ENCODE measurements at regions not wholly inside any gene's neighbourhood (a gene's known extent, or its start where the extent isn't known, plus 50 kb on each side); places are given as distances from the start of the nearest gene placed in this dataset.

DNA sequence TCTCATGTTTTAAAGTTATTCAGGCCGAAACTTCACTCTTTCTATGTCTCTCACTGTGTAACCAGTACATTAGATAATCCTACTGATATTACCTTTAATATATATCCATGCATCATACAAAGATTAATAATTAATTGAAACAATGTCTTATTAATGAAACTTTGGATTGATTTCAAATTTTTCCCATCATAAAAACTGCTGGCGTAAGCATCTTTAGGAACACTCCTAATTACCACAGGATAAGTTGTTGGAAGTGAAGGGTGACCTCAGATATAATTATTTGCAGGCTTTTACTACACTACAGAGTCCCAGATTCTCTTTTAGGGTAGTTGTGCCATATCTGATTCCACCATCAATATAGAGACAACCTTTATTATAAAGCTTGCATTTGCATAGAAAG is 181.3 kb upstream of the SFRP2 start (continued):
- no peak for TF ChIP-seq TAF1 (IDR thresholded peaks at IDR 0.05; ENCODE audit: low read depth, low read length)
- TF ChIP-seq, protein P1, sequence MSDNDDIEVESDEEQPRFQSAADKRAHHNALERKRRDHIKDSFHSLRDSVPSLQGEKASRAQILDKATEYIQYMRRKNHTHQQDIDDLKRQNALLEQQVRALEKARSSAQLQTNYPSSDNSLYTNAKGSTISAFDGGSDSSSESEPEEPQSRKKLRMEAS (IDR thresholded peaks at IDR 0.05), result no peak
- no peak for TF ChIP-seq CHD1 (IDR thresholded peaks at IDR 0.05; ENCODE audit: low read depth, low read length)
- TF ChIP-seq EZH2 (IDR thresholded peaks at IDR 0.05; ENCODE audit: low read depth, low read length, severe bottlenecking), result no peak
- no peak for TF ChIP-seq SIN3A (conservative IDR thresholded peaks at IDR 0.05 in 1 of 2, IDR thresholded peaks at IDR 0.05 in 1 of 2; ENCODE audit: low read depth in 1 of 2, low read length in 2 of 2)
- TF ChIP-seq BACH1 (IDR thresholded peaks at IDR 0.05; ENCODE audit: low read length), result no peak
- no peak for TF ChIP-seq PHF8 (conservative IDR thresholded peaks at IDR 0.05; ENCODE audit: low read depth, low read length)

Data from H1 (cell line).